ENCODE measurements at regions not wholly inside any gene's neighbourhood (a gene's known extent, or its start where the extent isn't known, plus 50 kb on each side); places are given as distances from the start of the nearest gene placed in this dataset.
A peak's percentile ranks its signal among the peaks of the same experiment; 100 is the strongest.

DNA sequence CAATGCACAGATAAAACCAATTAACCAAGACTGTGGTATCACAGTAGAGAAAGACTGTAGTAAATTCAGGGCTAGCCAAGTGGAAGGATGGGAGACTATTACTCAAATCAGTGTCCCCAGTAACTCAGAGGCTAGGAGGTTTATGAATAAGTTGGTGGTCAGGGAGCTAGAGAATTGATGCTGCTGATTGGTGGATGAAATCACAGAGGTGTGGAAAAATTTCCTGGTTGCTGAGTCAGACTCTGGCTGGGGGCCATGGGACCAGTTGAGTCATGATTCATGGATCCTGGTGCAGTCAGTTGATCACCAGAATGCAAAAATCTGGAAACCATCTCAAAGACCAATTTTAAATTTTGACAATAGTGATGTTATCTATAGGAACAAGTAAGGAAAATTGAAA is 555.9 kb downstream of the C6orf118 start:
- Mint-ChIP-seq H3K27me3 (ENCODE audit: low read depth, unreplicated experiment) (no peaks in the 10 kb centered on the region), H3K4me3 (ENCODE audit: unreplicated experiment) (no peak overlapping the region), H3K4me1 (ENCODE audit: low read depth, unreplicated experiment) (peaks cover 36% of the 10 kb centered on the region), H3K27ac (ENCODE audit: unreplicated experiment) (peak overlapping the region; percentile 5), H3K9me3 (ENCODE audit: unreplicated experiment) (peaks cover 2% of the 10 kb centered on the region), H3K36me3 (ENCODE audit: low read depth, unreplicated experiment) (no peaks in the 10 kb centered on the region)
- Histone ChIP-seq H3K4me2 (ENCODE audit: low read length) (no peak overlapping the region), H2AFZ (ENCODE audit: low read depth, low read length) (no peak overlapping the region), H3K9me3 (ENCODE audit: insufficient read depth, low read depth, low read length) (no peaks in the 10 kb centered on the region), H3K27ac (ENCODE audit: low read depth, low read length) (no peak overlapping the region), H3K4me1 (ENCODE audit: insufficient read depth, low read length) (peaks cover 13% of the 10 kb centered on the region), H3K27me3 (ENCODE audit: insufficient read depth, low read length) (no peaks in the 10 kb centered on the region), H3K4me3 (ENCODE audit: insufficient read depth, low read depth, low read length) (no peak overlapping the region), H3K36me3 (ENCODE audit: insufficient read depth, low read length) (no peaks in the 10 kb centered on the region), H4K20me1 (ENCODE audit: insufficient read depth, low read length) (no peaks in the 10 kb centered on the region), H3K9ac (ENCODE audit: low read length) (no peak overlapping the region), H3K79me2 (ENCODE audit: insufficient read depth, low read length) (no peaks in the 10 kb centered on the region)
- no peak for TF ChIP-seq EZH2 (IDR thresholded peaks at IDR 0.05; ENCODE audit: insufficient read depth, low read length)
- TF ChIP-seq, protein P1, sequence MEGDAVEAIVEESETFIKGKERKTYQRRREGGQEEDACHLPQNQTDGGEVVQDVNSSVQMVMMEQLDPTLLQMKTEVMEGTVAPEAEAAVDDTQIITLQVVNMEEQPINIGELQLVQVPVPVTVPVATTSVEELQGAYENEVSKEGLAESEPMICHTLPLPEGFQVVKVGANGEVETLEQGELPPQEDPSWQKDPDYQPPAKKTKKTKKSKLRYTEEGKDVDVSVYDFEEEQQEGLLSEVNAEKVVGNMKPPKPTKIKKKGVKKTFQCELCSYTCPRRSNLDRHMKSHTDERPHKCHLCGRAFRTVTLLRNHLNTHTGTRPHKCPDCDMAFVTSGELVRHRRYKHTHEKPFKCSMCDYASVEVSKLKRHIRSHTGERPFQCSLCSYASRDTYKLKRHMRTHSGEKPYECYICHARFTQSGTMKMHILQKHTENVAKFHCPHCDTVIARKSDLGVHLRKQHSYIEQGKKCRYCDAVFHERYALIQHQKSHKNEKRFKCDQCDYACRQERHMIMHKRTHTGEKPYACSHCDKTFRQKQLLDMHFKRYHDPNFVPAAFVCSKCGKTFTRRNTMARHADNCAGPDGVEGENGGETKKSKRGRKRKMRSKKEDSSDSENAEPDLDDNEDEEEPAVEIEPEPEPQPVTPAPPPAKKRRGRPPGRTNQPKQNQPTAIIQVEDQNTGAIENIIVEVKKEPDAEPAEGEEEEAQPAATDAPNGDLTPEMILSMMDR (IDR thresholded peaks at IDR 0.05; ENCODE audit: insufficient read depth, low read depth, low read length), result no peak
- DNase-seq (ENCODE audit: low read depth), result peak; percentile 85
- peak; percentile 9 for FAIRE-seq

DNA sequence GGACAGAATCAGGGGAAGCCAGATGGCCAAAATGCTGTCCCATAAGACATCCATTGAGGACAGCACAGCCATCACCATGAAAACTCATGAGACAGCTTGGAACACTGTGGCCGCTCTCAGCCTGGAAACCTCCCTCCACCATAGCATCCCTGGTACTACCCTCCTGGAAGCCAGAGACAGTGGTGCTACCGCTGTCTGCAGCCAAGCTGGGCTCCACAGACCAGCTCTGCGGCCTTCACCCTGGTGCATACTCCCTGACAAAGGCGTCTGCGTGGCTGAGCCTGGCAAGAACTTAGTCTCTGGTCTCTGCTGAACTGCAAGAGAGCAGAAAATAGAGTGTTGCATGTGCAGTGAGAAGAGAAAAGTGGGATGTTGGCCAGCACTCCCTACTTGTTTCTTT is 558.0 kb downstream of the C6orf118 start:
- Histone ChIP-seq H3K4me1 (ENCODE audit: insufficient read depth, low read length) (peaks cover 14% of the 10 kb centered on the region), H3K27me3 (ENCODE audit: insufficient read depth, low read length) (no peaks in the 10 kb centered on the region), H3K4me3 (ENCODE audit: insufficient read depth, low read depth, low read length) (no peak overlapping the region), H4K20me1 (ENCODE audit: insufficient read depth, low read length) (no peaks in the 10 kb centered on the region), H3K79me2 (ENCODE audit: insufficient read depth, low read length) (no peaks in the 10 kb centered on the region), H3K27ac (ENCODE audit: low read depth, low read length) (no peak overlapping the region), H2AFZ (ENCODE audit: low read depth, low read length) (no peak overlapping the region), H3K9me3 (ENCODE audit: insufficient read depth, low read depth, low read length) (no peaks in the 10 kb centered on the region), H3K4me2 (ENCODE audit: low read length) (no peak overlapping the region), H3K36me3 (ENCODE audit: insufficient read depth, low read length) (no peaks in the 10 kb centered on the region), H3K9ac (ENCODE audit: low read length) (no peak overlapping the region)
- H3K36me3 Mint-ChIP-seq (ENCODE audit: low read depth, unreplicated experiment), result no peaks in the 10 kb centered on the region
- no peak overlapping the region for H3K27ac Mint-ChIP-seq (ENCODE audit: unreplicated experiment)
- H3K9me3 Mint-ChIP-seq (ENCODE audit: unreplicated experiment), result peaks cover 2% of the 10 kb centered on the region
- peaks cover 36% of the 10 kb centered on the region for H3K4me1 Mint-ChIP-seq (ENCODE audit: low read depth, unreplicated experiment)
- no peak overlapping the region for H3K4me3 Mint-ChIP-seq (ENCODE audit: unreplicated experiment)
- TF ChIP-seq EZH2 (IDR thresholded peaks at IDR 0.05; ENCODE audit: insufficient read depth, low read length), result no peak
- TF ChIP-seq, protein P1 (IDR thresholded peaks at IDR 0.05; ENCODE audit: insufficient read depth, low read depth, low read length), result no peak
- no peaks in the 10 kb centered on the region for H3K27me3 Mint-ChIP-seq (ENCODE audit: low read depth, unreplicated experiment)
- FAIRE-seq (no peak), DNase-seq (ENCODE audit: low read depth) (no peak)

DNA sequence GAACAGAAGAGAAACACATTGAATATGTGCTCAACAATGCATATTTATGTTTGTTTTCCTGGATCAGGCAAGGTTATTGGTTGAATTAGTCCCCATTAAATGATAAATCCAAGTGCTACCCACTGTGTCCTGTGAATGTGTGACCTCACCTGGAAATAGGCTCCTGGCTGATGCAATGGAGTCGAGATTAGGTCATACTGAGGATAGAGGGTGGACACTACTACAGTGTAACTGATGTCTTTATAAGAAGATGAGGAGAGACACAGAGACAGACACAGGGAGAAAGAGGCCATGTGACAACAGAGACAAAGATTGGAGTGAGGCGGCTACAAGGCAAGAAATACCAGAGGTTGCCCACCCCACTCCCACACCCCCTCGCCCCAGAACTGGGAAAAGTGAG is 559.3 kb downstream of the C6orf118 start:
- Histone ChIP-seq H3K36me3 (ENCODE audit: insufficient read depth, low read length) (no peaks in the 10 kb centered on the region), H3K9me3 (ENCODE audit: insufficient read depth, low read depth, low read length) (no peaks in the 10 kb centered on the region), H3K4me1 (ENCODE audit: insufficient read depth, low read length) (peaks cover 14% of the 10 kb centered on the region), H3K4me2 (ENCODE audit: low read length) (no peak overlapping the region), H3K79me2 (ENCODE audit: insufficient read depth, low read length) (no peaks in the 10 kb centered on the region), H3K27me3 (ENCODE audit: insufficient read depth, low read length) (no peaks in the 10 kb centered on the region), H4K20me1 (ENCODE audit: insufficient read depth, low read length) (no peaks in the 10 kb centered on the region), H3K27ac (ENCODE audit: low read depth, low read length) (no peak overlapping the region), H2AFZ (ENCODE audit: low read depth, low read length) (no peak overlapping the region), H3K4me3 (ENCODE audit: insufficient read depth, low read depth, low read length) (no peak overlapping the region), H3K9ac (ENCODE audit: low read length) (no peak overlapping the region)
- Mint-ChIP-seq H3K4me3 (ENCODE audit: unreplicated experiment) (no peak overlapping the region), H3K9me3 (ENCODE audit: unreplicated experiment) (peaks cover 2% of the 10 kb centered on the region), H3K27ac (ENCODE audit: unreplicated experiment) (peak overlapping the region; percentile 84), H3K27me3 (ENCODE audit: low read depth, unreplicated experiment) (no peaks in the 10 kb centered on the region), H3K36me3 (ENCODE audit: low read depth, unreplicated experiment) (no peaks in the 10 kb centered on the region), H3K4me1 (ENCODE audit: low read depth, unreplicated experiment) (peaks cover 35% of the 10 kb centered on the region)
- no peak for DNase-seq (ENCODE audit: low read depth)
- no peak for FAIRE-seq
- TF ChIP-seq, protein P1 (IDR thresholded peaks at IDR 0.05; ENCODE audit: insufficient read depth, low read depth, low read length), result no peak
- TF ChIP-seq EZH2 (IDR thresholded peaks at IDR 0.05; ENCODE audit: insufficient read depth, low read length), result no peak
